Fibroblast of upper back skin (primary cell): ENCODE measurements at regions not wholly inside any gene's neighbourhood (a gene's known extent, or its start where the extent isn't known, plus 50 kb on each side); places are given as distances from the start of the nearest gene placed in this dataset.

ENCODE experiments used
- DNase-seq: peaks from one replicate; pipeline ENCODE4 v3.0.0-alpha.2; 2013

- no peak for DNase-seq
Observed at GRCh38 chr21:15327637-15328265, 263.0 kb upstream of the NRIP1 start.

GRCh38 chr21:15329191-15329590 is 264.4 kb upstream of the NRIP1 start:
- no peak for DNase-seq

GRCh38 chr21:15330872-15331271 is 266.1 kb upstream of the NRIP1 start:
- no peak for DNase-seq

GRCh38 chr21:15332572-15332971 is 267.8 kb upstream of the NRIP1 start:
- DNase-seq: no peak

- no peak for DNase-seq
Observed at GRCh38 chr21:15333136-15333710, 268.4 kb upstream of the NRIP1 start.

GRCh38 chr21:15333951-15334350 is 269.2 kb upstream of the NRIP1 start:
- no peak for DNase-seq

GRCh38 chr21:15343066-15343465 is 278.3 kb upstream of the NRIP1 start:
- DNase-seq: peak; percentile 87

GRCh38 chr21:15352009-15352408 is 287.2 kb upstream of the NRIP1 start:
- no peak for DNase-seq

GRCh38 chr21:15353546-15353945 is 288.7 kb upstream of the NRIP1 start:
- no peak for DNase-seq

GRCh38 chr21:15354516-15354915 is 289.7 kb upstream of the NRIP1 start:
- no peak for DNase-seq

- DNase-seq: no peak
Observed at GRCh38 chr21:15355066-15355465, 290.3 kb upstream of the NRIP1 start.

GRCh38 chr21:15359251-15359650 is 294.5 kb upstream of the NRIP1 start:
- no peak for DNase-seq

GRCh38 chr21:15362458-15362857 is 297.7 kb upstream of the NRIP1 start:
- DNase-seq: no peak

- no peak for DNase-seq
Observed at GRCh38 chr21:15363921-15364320, 299.1 kb upstream of the NRIP1 start.

- no peak for DNase-seq
Observed at GRCh38 chr21:15365751-15366392, 301.1 kb upstream of the NRIP1 start.

- no peak for DNase-seq
Observed at GRCh38 chr21:15366555-15366954, 301.8 kb upstream of the NRIP1 start.

GRCh38 chr21:15367061-15367626 is 302.3 kb upstream of the NRIP1 start:
- no peak for DNase-seq

GRCh38 chr21:15370462-15370975 is 305.7 kb upstream of the NRIP1 start:
- DNase-seq: no peak

GRCh38 chr21:15373941-15374340 is 309.1 kb upstream of the NRIP1 start:
- DNase-seq: no peak

- DNase-seq: no peak
Observed at GRCh38 chr21:15379776-15380175, 315.0 kb upstream of the NRIP1 start.

GRCh38 chr21:15383588-15383987 is 318.8 kb upstream of the NRIP1 start:
- no peak for DNase-seq

GRCh38 chr21:15390049-15390448 is 325.2 kb upstream of the NRIP1 start:
- no peak for DNase-seq

GRCh38 chr21:15397258-15397657 is 332.5 kb upstream of the NRIP1 start:
- DNase-seq: no peak

GRCh38 chr21:15400905-15401304 is 328.9 kb upstream of the USP25 start:
- no peak for DNase-seq
